H9 (cell line): ENCODE measurements at regions not wholly inside any gene's neighbourhood (a gene's known extent, or its start where the extent isn't known, plus 50 kb on each side); places are given as distances from the start of the nearest gene placed in this dataset.

Experiments used
- DNase-seq: peaks from one replicate; pipeline ENCODE4 v3.0.0-alpha.2; 2017
- H2AFZ ChIP-seq: one replicate; pipeline ENCODE4 v1.6.1; 2013; ENCODE audit warnings: mild to moderate bottlenecking, low read length, control low read depth, moderate library complexity
- H2AK5ac ChIP-seq: 2 replicates; pipeline ENCODE4 v1.6.1; 2013; ENCODE audit warnings: low read length, control low read depth, mixed read lengths; ENCODE audit not compliant: insufficient read length
- H2BK120ac ChIP-seq: one replicate; pipeline ENCODE4 v1.6.1; 2013; ENCODE audit warnings: low read depth, mild to moderate bottlenecking, low read length, control low read depth, inconsistent platforms; ENCODE audit not compliant: poor library complexity, severe bottlenecking
- H2BK12ac ChIP-seq: 2 replicates; pipeline ENCODE4 v1.6.1; 2013; ENCODE audit warnings: low read length, control low read depth, mixed read lengths, low read depth; ENCODE audit not compliant: insufficient read length
- H2BK15ac ChIP-seq: 2 replicates; pipeline ENCODE4 v1.6.1; 2013; ENCODE audit warnings: low read depth, low read length, control low read depth
- H2BK20ac ChIP-seq: one replicate; pipeline ENCODE4 v1.6.1; 2013; ENCODE audit warnings: low read depth, mild to moderate bottlenecking, low read length, control low read depth, inconsistent platforms; ENCODE audit not compliant: poor library complexity, severe bottlenecking
- H2BK5ac ChIP-seq: 2 replicates; pipeline ENCODE4 v1.6.1; 2013; ENCODE audit warnings: low read length, control low read depth, mixed read lengths; ENCODE audit not compliant: insufficient read length
- H3K14ac ChIP-seq: 2 replicates; pipeline ENCODE4 v1.6.1; 2013; ENCODE audit warnings: low read length, control low read depth; ENCODE audit not compliant: insufficient read depth
- H3K18ac ChIP-seq: 2 replicates; pipeline ENCODE4 v1.6.1; 2013; ENCODE audit warnings: low read depth, mild to moderate bottlenecking, mixed read lengths, low read length, control low read depth; ENCODE audit not compliant: insufficient read length
- H3K23ac ChIP-seq: 2 replicates; pipeline ENCODE4 v1.6.1; 2013; ENCODE audit warnings: low read length, control low read depth, mixed read lengths, low read depth; ENCODE audit not compliant: insufficient read length
- H3K23me2 ChIP-seq: 2 replicates; pipeline ENCODE4 v1.6.1; 2013; ENCODE audit warnings: low read depth, mild to moderate bottlenecking, mixed read lengths, low read length, control low read depth; ENCODE audit not compliant: insufficient read length, poor library complexity, severe bottlenecking
- H3K27ac ChIP-seq: 2 replicates; pipeline ENCODE4 v1.5.1; 2013; ENCODE audit warnings: low read length, control low read depth, mixed read lengths, low read depth; ENCODE audit not compliant: insufficient read length
- H3K27me3 ChIP-seq: 2 replicates; pipeline ENCODE4 v1.6.1; 2013; ENCODE audit warnings: low read length, control low read depth, inconsistent platforms; ENCODE audit not compliant: insufficient read depth
- H3K4ac ChIP-seq: 2 replicates; pipeline ENCODE4 v1.6.1; 2013; ENCODE audit warnings: low read depth, mild to moderate bottlenecking, control low read depth, inconsistent platforms, low read length, moderate library complexity
- H3K4me1 ChIP-seq: 2 replicates; pipeline ENCODE4 v1.6.1; 2013; ENCODE audit warnings: low read length, control low read depth, inconsistent platforms; ENCODE audit not compliant: insufficient read depth
- H3K4me2 ChIP-seq: 2 replicates; pipeline ENCODE4 v1.6.1; 2013; ENCODE audit warnings: low read length, control low read depth, mixed read lengths; ENCODE audit not compliant: insufficient read length, insufficient read depth
- H3K56ac ChIP-seq: 2 replicates; pipeline ENCODE4 v1.6.1; 2013; ENCODE audit warnings: low read depth, mild to moderate bottlenecking, mixed read lengths, low read length, control low read depth; ENCODE audit not compliant: insufficient read length
- H3K79me1 ChIP-seq: 2 replicates; pipeline ENCODE4 v1.6.1; 2013; ENCODE audit warnings: low read depth, mild to moderate bottlenecking, moderate library complexity, low read length, control low read depth, inconsistent platforms; ENCODE audit not compliant: insufficient read depth, poor library complexity, severe bottlenecking
- H3K79me2 ChIP-seq: 2 replicates; pipeline ENCODE4 v1.6.1; 2013; ENCODE audit warnings: low read length, control low read depth, inconsistent platforms; ENCODE audit not compliant: insufficient read depth
- H3K9ac ChIP-seq: 2 replicates; pipeline ENCODE4 v1.6.1; 2013; ENCODE audit warnings: low read length, control low read depth, mixed read lengths; ENCODE audit not compliant: insufficient read length; ENCODE audit errors: extremely low read depth
- H3K9me3 ChIP-seq: one replicate; pipeline ENCODE4 v1.6.1; 2013; ENCODE audit warnings: low read depth, low read length, inconsistent platforms; ENCODE audit not compliant: control insufficient read depth
- H3T11ph ChIP-seq: one replicate; pipeline ENCODE4 v1.6.1; 2013; ENCODE audit warnings: mild to moderate bottlenecking, low read length, control low read depth, inconsistent platforms
- H4K20me1 ChIP-seq: one replicate; pipeline ENCODE4 v1.6.1; 2013; ENCODE audit not compliant: control insufficient read depth, insufficient read length, insufficient read depth
- H4K5ac ChIP-seq: 2 replicates; pipeline ENCODE4 v1.6.1; 2013; ENCODE audit warnings: low read depth, mild to moderate bottlenecking, mixed read lengths, low read length, control low read depth; ENCODE audit not compliant: insufficient read length
- H4K8ac ChIP-seq: replicated peaks from 2 replicates; pipeline ENCODE4 v1.6.1; 2013; ENCODE audit warnings: low read length, control low read depth, mixed read lengths, low read depth; ENCODE audit not compliant: insufficient read length
- H4K91ac ChIP-seq: 2 replicates; pipeline ENCODE4 v1.6.1; 2013; ENCODE audit warnings: low read depth, mild to moderate bottlenecking, moderate library complexity, mixed read lengths, low read length, control low read depth; ENCODE audit not compliant: insufficient read length
- H3K27ac Mint-ChIP-seq, 3 experiments: 2 replicates in 2 of 3; 3 replicates in 1 of 3; pipeline ENCODE4 v1.8.0; 2020 to 2021; ENCODE audit warnings: mixed read lengths in 3 of 3, mild to moderate bottlenecking in 1 of 3, moderate library complexity in 1 of 3
- H3K27me3 Mint-ChIP-seq: 2 replicates; pipeline ENCODE4 v1.8.0; 2021; ENCODE audit warnings: low read depth, mild to moderate bottlenecking, moderate library complexity, mixed read lengths
- H3K36me3 Mint-ChIP-seq, 3 experiments: 2 replicates in 2 of 3; 3 replicates in 1 of 3; pipeline ENCODE4 v1.8.0; 2020 to 2021; ENCODE audit warnings: low read depth in 3 of 3, mixed read lengths in 3 of 3; ENCODE audit not compliant: insufficient read depth in 1 of 3
- H3K4me1 Mint-ChIP-seq, 2 experiments: 2 replicates each; pipeline ENCODE4 v1.8.0; 2020; ENCODE audit warnings: mixed read lengths in 2 of 2
- H3K4me3 Mint-ChIP-seq, 2 experiments: 2 replicates in 1 of 2; 3 replicates in 1 of 2; pipeline ENCODE4 v1.8.0; 2020 to 2021; ENCODE audit warnings: mild to moderate bottlenecking in 2 of 2, mixed read lengths in 2 of 2, moderate library complexity in 1 of 2
- H3K9me3 Mint-ChIP-seq, 2 experiments: 2 replicates in 1 of 2; 3 replicates in 1 of 2; pipeline ENCODE4 v1.8.0; 2020; ENCODE audit warnings: mild to moderate bottlenecking in 2 of 2, mixed read lengths in 2 of 2, moderate library complexity in 1 of 2
- CTCF ChIP-seq: fragments of 200-600 bp; sonication (generic); conservative IDR thresholded peaks from 3 replicates; pipeline ENCODE4 v1.8.0; 2021; ENCODE audit warnings: antibody characterized with exemption, mild to moderate bottlenecking
- WGBS: extraction: QIAGEN DNeasy Blood & Tissue Kit; methylation state at CpG from one replicate; pipeline ENCODE4 v1.1.7; 2013; ENCODE audit warnings: missing lambda C conversion rate, low lambda C conversion rate, mixed read lengths; ENCODE audit not compliant: insufficient read length; ENCODE audit errors: extremely low coverage; 5-methylcytosine and 5-hydroxymethylcytosine counted together

GRCh38 chr5:167603135-167603534 is 688.3 kb upstream of the WWC1 start:
- H3K9me3 Mint-ChIP-seq: no peaks in the 10 kb centered on the region
- Histone ChIP-seq H3K56ac (no peak overlapping the region), H3K23me2 (no peaks in the 10 kb centered on the region), H2BK5ac (no peak overlapping the region), H3K9me3 (no peaks in the 10 kb centered on the region), H4K20me1 (no peaks in the 10 kb centered on the region), H3K79me1 (no peaks in the 10 kb centered on the region), H2BK15ac (no peak overlapping the region), H4K5ac (no peak overlapping the region), H3K4me1 (no peaks in the 10 kb centered on the region; the same call in 1 of the 2 replicates), H2BK12ac (no peak overlapping the region), H2BK120ac (no peak overlapping the region), H3T11ph (no peak overlapping the region), H3K27ac (no peak overlapping the region), H3K18ac (no peak overlapping the region), H3K14ac (no peak overlapping the region), H2AFZ (no peak overlapping the region), H4K91ac (no peak overlapping the region), H3K27me3 (no peaks in the 10 kb centered on the region), H3K9ac (no peak overlapping the region), H3K4ac (no peak overlapping the region), H3K79me2 (no peaks in the 10 kb centered on the region), H3K23ac (no peak overlapping the region), H3K4me2 (no peak overlapping the region), H4K8ac (no peak overlapping the region), H2BK20ac (no peak overlapping the region), H2AK5ac (no peak overlapping the region)
- WGBS: no CpG with 5 or more reads among the region's 4 CpGs
- H3K4me3 Mint-ChIP-seq: no peak overlapping the region
- no peak overlapping the region for H3K27ac Mint-ChIP-seq
- no peaks in the 10 kb centered on the region for H3K36me3 Mint-ChIP-seq
- peaks cover 7 to 8% of the 10 kb centered on the region in 2 experiments for H3K4me1 Mint-ChIP-seq
- TF ChIP-seq CTCF: no peak
- no peaks in the 10 kb centered on the region; the same call in 1 of the 2 replicates for H3K27me3 Mint-ChIP-seq
- DNase-seq: no peak
